ENCODE measurements at regions not wholly inside any gene's neighbourhood (a gene's known extent, or its start where the extent isn't known, plus 50 kb on each side); places are given as distances from the start of the nearest gene placed in this dataset.
A peak's percentile ranks its signal among the peaks of the same experiment; 100 is the strongest.

- TF ChIP-seq TARDBP (IDR thresholded peaks at IDR 0.05) (peak; percentile 26; the same call in 1 of the 2 replicates), TRIM28 (IDR thresholded peaks at IDR 0.05) (no peak), MTA3 (IDR thresholded peaks at IDR 0.05; ENCODE audit: borderline replicate concordance) (0 out of 2 replicates have a peak, but pooled peaks have one; percentile 29), DNMT1 (IDR thresholded peaks at IDR 0.05) (no peak), SOX6 (IDR thresholded peaks at IDR 0.05) (0 out of 2 replicates have a peak, but pooled peaks have one; percentile 13), NCOA4 (IDR thresholded peaks at IDR 0.05; ENCODE audit: partially characterized antibody) (no peak), CC2D1A (IDR thresholded peaks at IDR 0.05) (peak; percentile 97), CEBPB (tag; IDR thresholded peaks at IDR 0.05) (0 out of 2 replicates have a peak, but pooled peaks have one; percentile 19), GABPB1 (CRISPR knock-in tag; IDR thresholded peaks at IDR 0.05) (peak; percentile 24; the same call in 1 of the 2 replicates), RAD21 (CRISPR knock-in tag; conservative IDR thresholded peaks at IDR 0.05 in 1 of 2, IDR thresholded peaks at IDR 0.05 in 1 of 2) (peak; percentile 82 to 91), ELF4 (CRISPR knock-in tag; IDR thresholded peaks at IDR 0.05) (0 out of 2 replicates have a peak, but pooled peaks have one; percentile 33), SMC3 (conservative IDR thresholded peaks at IDR 0.05; ENCODE audit: insufficient read depth, low read depth, low read length) (peak; percentile 76)
- TF ChIP-seq, protein P1, sequence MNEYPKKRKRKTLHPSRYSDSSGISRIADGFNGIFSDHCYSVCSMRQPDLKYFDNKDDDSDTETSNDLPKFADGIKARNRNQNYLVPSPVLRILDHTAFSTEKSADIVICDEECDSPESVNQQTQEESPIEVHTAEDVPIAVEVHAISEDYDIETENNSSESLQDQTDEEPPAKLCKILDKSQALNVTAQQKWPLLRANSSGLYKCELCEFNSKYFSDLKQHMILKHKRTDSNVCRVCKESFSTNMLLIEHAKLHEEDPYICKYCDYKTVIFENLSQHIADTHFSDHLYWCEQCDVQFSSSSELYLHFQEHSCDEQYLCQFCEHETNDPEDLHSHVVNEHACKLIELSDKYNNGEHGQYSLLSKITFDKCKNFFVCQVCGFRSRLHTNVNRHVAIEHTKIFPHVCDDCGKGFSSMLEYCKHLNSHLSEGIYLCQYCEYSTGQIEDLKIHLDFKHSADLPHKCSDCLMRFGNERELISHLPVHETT (CRISPR knock-in tag; conservative IDR thresholded peaks at IDR 0.05 in 1 of 2, IDR thresholded peaks at IDR 0.05 in 1 of 2): no peak
- TF ChIP-seq, protein P2, sequence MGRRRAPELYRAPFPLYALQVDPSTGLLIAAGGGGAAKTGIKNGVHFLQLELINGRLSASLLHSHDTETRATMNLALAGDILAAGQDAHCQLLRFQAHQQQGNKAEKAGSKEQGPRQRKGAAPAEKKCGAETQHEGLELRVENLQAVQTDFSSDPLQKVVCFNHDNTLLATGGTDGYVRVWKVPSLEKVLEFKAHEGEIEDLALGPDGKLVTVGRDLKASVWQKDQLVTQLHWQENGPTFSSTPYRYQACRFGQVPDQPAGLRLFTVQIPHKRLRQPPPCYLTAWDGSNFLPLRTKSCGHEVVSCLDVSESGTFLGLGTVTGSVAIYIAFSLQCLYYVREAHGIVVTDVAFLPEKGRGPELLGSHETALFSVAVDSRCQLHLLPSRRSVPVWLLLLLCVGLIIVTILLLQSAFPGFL (CRISPR knock-in tag; IDR thresholded peaks at IDR 0.05): no peak
- TF ChIP-seq, protein P3, sequence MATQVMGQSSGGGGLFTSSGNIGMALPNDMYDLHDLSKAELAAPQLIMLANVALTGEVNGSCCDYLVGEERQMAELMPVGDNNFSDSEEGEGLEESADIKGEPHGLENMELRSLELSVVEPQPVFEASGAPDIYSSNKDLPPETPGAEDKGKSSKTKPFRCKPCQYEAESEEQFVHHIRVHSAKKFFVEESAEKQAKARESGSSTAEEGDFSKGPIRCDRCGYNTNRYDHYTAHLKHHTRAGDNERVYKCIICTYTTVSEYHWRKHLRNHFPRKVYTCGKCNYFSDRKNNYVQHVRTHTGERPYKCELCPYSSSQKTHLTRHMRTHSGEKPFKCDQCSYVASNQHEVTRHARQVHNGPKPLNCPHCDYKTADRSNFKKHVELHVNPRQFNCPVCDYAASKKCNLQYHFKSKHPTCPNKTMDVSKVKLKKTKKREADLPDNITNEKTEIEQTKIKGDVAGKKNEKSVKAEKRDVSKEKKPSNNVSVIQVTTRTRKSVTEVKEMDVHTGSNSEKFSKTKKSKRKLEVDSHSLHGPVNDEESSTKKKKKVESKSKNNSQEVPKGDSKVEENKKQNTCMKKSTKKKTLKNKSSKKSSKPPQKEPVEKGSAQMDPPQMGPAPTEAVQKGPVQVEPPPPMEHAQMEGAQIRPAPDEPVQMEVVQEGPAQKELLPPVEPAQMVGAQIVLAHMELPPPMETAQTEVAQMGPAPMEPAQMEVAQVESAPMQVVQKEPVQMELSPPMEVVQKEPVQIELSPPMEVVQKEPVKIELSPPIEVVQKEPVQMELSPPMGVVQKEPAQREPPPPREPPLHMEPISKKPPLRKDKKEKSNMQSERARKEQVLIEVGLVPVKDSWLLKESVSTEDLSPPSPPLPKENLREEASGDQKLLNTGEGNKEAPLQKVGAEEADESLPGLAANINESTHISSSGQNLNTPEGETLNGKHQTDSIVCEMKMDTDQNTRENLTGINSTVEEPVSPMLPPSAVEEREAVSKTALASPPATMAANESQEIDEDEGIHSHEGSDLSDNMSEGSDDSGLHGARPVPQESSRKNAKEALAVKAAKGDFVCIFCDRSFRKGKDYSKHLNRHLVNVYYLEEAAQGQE (IDR thresholded peaks at IDR 0.05; ENCODE audit: borderline replicate concordance): peak; percentile 77
- TF ChIP-seq, protein P3 (CRISPR knock-in tag; IDR thresholded peaks at IDR 0.05; ENCODE audit: low read depth): no peak
Observed at GRCh38 chr5:42908509-42909488, 97.1 kb upstream of the SELENOP start (continued).

Data from K562 (cell line).